ENCODE measurements at regions not wholly inside any gene's neighbourhood (a gene's known extent, or its start where the extent isn't known, plus 50 kb on each side); places are given as distances from the start of the nearest gene placed in this dataset.

- TF ChIP-seq, protein P1, sequence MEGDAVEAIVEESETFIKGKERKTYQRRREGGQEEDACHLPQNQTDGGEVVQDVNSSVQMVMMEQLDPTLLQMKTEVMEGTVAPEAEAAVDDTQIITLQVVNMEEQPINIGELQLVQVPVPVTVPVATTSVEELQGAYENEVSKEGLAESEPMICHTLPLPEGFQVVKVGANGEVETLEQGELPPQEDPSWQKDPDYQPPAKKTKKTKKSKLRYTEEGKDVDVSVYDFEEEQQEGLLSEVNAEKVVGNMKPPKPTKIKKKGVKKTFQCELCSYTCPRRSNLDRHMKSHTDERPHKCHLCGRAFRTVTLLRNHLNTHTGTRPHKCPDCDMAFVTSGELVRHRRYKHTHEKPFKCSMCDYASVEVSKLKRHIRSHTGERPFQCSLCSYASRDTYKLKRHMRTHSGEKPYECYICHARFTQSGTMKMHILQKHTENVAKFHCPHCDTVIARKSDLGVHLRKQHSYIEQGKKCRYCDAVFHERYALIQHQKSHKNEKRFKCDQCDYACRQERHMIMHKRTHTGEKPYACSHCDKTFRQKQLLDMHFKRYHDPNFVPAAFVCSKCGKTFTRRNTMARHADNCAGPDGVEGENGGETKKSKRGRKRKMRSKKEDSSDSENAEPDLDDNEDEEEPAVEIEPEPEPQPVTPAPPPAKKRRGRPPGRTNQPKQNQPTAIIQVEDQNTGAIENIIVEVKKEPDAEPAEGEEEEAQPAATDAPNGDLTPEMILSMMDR (IDR thresholded peaks at IDR 0.05; ENCODE audit: low read depth, low read length, poor library complexity, severe bottlenecking): no peak
- no peak for TF ChIP-seq EZH2phosphoT487 (IDR thresholded peaks at IDR 0.05; ENCODE audit: borderline replicate concordance, low read length)
Observed at GRCh38 chr1:195594773-195595172, 1013.5 kb downstream of the KCNT2 start.
